Erythroblast (primary cell): ENCODE measurements at regions not wholly inside any gene's neighbourhood (a gene's known extent, or its start where the extent isn't known, plus 50 kb on each side); places are given as distances from the start of the nearest gene placed in this dataset.

Experiments used
- GATA1 ChIP-seq: IDR thresholded peaks from 2 replicates; pipeline ENCODE4 v1.6.1; 2011; ENCODE audit warnings: low read depth, mild to moderate bottlenecking, control low read depth, low read length, moderate library complexity
- POLR2A ChIP-seq: IDR thresholded peaks from 2 replicates; pipeline ENCODE4 v1.6.1; 2011; ENCODE audit warnings: mild to moderate bottlenecking, low read length

DNA sequence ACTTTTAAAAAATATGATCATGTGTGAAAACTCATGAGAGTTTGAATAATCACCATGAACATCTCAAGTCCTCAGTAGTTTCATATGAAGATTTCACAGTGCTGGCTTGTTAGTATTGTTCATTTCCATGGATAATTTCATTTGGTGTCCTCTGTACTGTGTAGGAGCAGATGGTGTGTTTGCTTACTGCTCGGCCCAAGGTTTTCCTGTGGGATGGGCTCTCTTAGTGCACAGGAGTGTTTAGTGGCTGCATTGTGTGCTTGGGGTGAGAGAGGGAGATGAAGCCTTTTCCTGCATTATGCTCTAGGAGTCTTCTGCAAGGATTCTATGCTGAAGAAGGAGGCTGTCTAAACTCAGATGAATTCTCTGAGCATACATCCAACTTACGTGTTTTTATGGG is 270.6 kb downstream of the SOCS6 start:
- no peak for TF ChIP-seq POLR2A
- no peak for TF ChIP-seq GATA1
